ENCODE measurements at regions not wholly inside any gene's neighbourhood (a gene's known extent, or its start where the extent isn't known, plus 50 kb on each side); places are given as distances from the start of the nearest gene placed in this dataset.

DNA sequence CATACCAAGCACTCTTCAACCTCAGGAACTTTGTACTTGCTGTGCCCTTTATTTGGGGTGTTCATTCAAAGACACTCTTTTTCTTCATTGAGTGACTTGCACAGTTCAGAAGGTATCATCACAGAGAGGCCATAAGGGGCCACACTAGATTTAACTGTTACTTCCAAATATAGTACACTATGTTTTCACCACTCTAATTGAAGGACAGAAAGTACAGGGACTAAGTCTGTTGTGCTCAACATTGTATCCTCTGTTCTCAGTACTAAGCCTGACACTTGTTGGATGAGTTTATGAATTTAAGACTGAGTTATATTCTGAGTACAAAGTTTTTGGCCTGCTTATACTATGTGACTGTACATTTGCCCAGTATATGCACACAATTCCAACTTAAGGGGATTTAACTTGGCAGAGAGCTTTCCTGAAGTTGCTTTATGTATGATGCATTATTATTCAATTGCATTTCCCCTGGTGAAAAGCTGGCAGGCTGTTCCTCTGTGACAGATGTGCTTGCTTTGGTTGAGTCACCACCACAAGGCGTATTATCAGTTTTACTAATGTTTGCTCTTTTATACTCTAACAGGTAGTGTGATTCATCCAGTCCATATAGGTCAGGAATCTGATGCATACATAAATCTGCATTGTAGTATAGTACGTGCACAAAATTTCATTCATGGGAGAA is 714.8 kb downstream of the TLR4 start:
- TF ChIP-seq POLR2AphosphoS5 (IDR thresholded peaks at IDR 0.05; ENCODE audit: low read depth, low read length) (no peak), POLR2A (IDR thresholded peaks at IDR 0.05; ENCODE audit: low read depth, low read length) (no peak), TAF1 (IDR thresholded peaks at IDR 0.05; ENCODE audit: low read depth, low read length) (no peak)

Data from GM12891 (cell line).